Large intestine (tissue), 3 donors: ENCODE measurements at regions not wholly inside any gene's neighbourhood (a gene's known extent, or its start where the extent isn't known, plus 50 kb on each side); places are given as distances from the start of the nearest gene placed in this dataset.
"Not testable (repeated sequence)": the region's sequence is repeated elsewhere in the genome, so short reads cannot be mapped to it uniquely, and the experiment has no call there.

ENCODE experiments used
- DNase-seq, 2 donors: peaks; one replicate each; pipeline versions ENCODE4 v3.0.0 to v3.0.0-alpha.2; 2013
- H3K27ac ChIP-seq: one replicate; pipeline ENCODE4 v1.5.1; 2013; ENCODE audit warnings: low read length
- H3K27me3 ChIP-seq: 2 replicates; pipeline ENCODE4 v1.6.1; 2013; ENCODE audit warnings: low read length; ENCODE audit not compliant: control insufficient read depth, insufficient read depth
- H3K36me3 ChIP-seq: 2 replicates; pipeline ENCODE4 v1.6.1; 2013; ENCODE audit warnings: low read length; ENCODE audit not compliant: control insufficient read depth, insufficient read depth
- H3K4me1 ChIP-seq: one replicate; pipeline ENCODE4 v1.6.1; 2013; ENCODE audit warnings: low read length; ENCODE audit not compliant: control insufficient read depth, insufficient read depth
- H3K4me3 ChIP-seq: one replicate; pipeline ENCODE4 v1.5.1; 2013; ENCODE audit warnings: low read length
- H3K9me3 ChIP-seq: one replicate; pipeline ENCODE4 v1.6.1; 2013; ENCODE audit warnings: mild to moderate bottlenecking, low read depth, low read length, moderate library complexity; ENCODE audit not compliant: control insufficient read depth
- WGBS: methylation state at CpG from one replicate; pipeline ENCODE4 v1.1.5; 2013; ENCODE audit warnings: low lambda C conversion rate; ENCODE audit not compliant: insufficient coverage; 5-methylcytosine and 5-hydroxymethylcytosine counted together

DNA sequence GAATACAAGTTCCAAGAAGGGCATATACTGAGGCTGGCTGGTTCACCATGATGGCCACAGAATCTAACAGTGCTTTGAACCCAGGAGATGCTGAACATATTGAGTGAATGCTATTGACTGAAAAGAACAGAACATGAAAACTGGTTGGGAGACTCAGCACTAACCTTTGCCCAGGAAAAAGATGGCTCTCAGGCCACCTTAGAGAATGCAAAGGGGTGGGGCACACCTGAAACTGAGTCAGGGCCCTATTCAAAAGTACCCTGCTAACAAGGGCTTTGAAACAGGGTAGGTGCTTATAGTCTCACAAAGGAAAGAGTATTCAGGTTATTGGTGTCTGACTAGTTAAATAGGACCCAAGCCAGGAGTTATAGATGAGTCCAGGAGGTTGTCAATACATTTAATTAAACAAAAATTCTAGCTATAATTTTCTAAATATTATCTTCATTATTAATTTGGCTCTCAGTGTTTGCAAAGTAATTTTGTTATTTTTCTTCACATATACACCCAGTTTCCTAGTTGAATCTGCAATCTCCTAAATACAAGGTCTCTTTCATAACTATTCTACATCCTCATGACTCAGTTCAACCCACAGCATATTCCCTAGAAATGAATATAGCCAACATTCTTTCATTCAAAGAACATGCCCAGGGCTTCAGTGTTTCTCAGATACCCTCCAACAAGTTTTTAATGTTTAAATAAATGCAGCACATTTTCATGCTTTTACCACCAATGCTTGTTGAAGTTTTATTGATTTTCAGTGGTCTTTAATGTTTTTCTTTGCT is 144.2 kb upstream of the RAPGEF2 start:
- H3K27ac ChIP-seq: no peak overlapping the region
- no peak for DNase-seq
- H3K36me3 ChIP-seq: no peaks in the 10 kb centered on the region
- H3K9me3 ChIP-seq: no peaks in the 10 kb centered on the region
- no peaks in the 10 kb centered on the region for H3K27me3 ChIP-seq
- H3K4me3 ChIP-seq: no peak overlapping the region
- peaks cover under 1% of the 10 kb centered on the region for H3K4me1 ChIP-seq

DNA sequence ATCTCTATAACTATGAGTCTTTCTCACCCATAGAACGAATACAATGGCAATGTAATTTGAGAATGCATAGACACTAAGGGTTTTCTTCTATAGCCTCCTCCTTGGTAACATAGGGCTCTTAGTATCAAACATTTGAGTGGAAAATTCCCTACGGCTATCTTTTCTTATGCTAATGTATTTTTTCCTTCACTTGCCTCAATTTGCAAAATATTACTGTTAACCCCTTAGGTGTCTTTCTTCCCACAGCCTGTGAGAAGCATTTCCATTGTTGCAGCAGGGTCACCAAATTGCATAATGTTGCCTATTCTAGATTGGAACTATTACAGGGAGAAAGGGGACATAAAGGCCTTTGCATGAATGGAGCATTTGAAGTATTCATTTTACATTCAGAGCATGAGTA is 140.5 kb upstream of the RAPGEF2 start:
- no peak for DNase-seq
- 67% methylated on average over 1 of the region's 2 CpGs for WGBS
- Histone ChIP-seq H3K4me3 (no peak overlapping the region), H3K27me3 (no peaks in the 10 kb centered on the region), H3K27ac (no peak overlapping the region), H3K9me3 (no peaks in the 10 kb centered on the region), H3K36me3 (no peaks in the 10 kb centered on the region), H3K4me1 (no peaks in the 10 kb centered on the region)

DNA sequence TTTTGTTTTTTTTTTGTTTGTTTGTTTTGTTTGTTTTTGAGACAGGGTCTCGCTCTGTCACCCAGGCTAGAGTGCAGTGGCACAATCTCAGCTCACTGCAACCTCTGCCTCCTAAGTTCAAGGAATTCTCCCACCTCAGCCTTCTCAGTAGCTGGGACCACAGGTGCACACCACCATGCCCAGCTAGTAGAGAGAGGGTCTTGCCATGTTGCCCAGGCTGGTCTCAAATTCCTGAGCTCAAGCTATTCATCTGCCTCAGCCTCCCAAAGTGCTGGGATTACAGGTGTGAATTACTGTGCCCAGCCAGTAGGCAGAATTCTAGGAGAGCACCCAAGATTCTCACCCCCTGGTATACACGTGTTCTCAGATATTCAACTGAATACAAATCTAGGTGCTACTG is 139.6 kb upstream of the RAPGEF2 start:
- H3K9me3 ChIP-seq, DNase-seq, H3K4me3 ChIP-seq, H3K27ac ChIP-seq, H3K27me3 ChIP-seq, H3K4me1 ChIP-seq, H3K36me3 ChIP-seq: not testable (repeated sequence)
- no CpG with 5 or more reads among the region's 2 CpGs for WGBS

DNA sequence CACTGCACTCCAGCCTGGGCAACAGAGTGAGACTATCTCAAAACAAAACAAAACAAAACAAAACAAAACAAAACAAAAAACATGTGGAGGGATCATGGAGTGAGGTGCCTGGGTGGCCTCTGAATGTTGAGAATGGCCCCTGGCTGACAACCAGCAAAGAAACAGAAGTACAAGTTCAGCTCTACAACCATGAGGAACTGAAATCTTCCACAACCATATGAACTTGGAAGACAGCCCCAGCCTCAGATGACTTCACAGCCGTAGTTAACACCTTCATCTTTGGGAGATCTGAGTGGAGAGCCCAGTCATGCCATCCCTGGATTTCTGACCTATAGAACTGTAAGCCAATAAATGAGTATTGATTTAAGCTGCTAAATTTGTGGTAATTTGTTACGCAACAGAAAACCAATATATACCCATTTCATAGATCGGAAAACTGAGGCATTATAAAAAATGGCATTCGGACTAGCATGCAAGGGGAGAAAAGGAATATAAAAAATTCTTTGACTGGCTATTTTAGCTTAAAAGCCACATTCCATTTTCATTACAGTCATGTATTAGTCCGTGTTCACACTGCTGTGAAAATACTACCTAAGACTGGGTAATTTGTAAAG is 138.7 kb upstream of the RAPGEF2 start:
- no peak overlapping the region for H3K27ac ChIP-seq
- H3K36me3 ChIP-seq: no peaks in the 10 kb centered on the region
- 100% methylated on average over 3 of the region's 5 CpGs for WGBS
- H3K4me3 ChIP-seq: no peak overlapping the region
- no peak for DNase-seq
- no peaks in the 10 kb centered on the region for H3K9me3 ChIP-seq
- H3K27me3 ChIP-seq: no peaks in the 10 kb centered on the region
- H3K4me1 ChIP-seq: no peaks in the 10 kb centered on the region

DNA sequence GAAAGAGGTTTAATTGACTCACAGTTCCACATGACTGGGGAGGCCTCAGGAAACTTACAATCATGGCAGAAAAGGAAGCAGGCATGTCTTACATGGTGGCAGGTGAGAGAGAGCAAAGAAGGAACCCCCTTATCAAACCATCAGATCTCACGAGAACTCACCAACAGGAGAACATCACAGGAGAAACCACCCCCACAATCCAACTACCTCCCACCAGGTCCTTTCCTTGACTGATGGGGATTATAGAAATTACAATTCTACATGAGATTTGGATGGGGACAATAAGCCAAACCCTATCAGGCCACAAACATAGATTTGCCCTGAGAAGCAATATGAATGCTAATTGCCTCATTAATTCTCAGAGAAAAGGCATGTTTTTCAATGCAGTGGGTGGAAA is 138.2 kb upstream of the RAPGEF2 start:
- no CpG with 5 or more reads among the region's 1 CpG for WGBS
- no peaks in the 10 kb centered on the region for H3K36me3 ChIP-seq

DNA sequence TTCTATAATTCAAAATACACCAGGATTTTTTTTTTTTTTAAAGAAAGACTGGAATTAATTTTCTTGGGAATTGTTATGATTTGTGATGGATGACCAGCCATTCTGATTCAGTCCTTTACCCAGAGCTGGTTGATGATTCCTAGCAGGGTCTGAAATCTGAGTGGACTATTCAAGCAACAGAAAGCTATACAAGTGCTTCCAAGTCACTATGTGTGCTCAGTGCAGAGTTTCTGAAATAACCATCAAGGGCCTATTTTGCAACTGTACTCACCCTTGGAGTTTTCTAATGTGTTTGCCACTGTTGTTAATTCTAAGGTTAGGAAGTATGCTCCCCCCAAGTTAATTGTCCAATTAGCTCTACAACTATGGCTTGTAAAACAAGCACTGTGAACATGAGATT is 137.7 kb upstream of the RAPGEF2 start:
- no peaks in the 10 kb centered on the region for H3K27me3 ChIP-seq
- no peak overlapping the region for H3K4me3 ChIP-seq
- no peaks in the 10 kb centered on the region for H3K4me1 ChIP-seq
- no peak for DNase-seq
- no peaks in the 10 kb centered on the region for H3K36me3 ChIP-seq
- H3K27ac ChIP-seq: no peak overlapping the region
- H3K9me3 ChIP-seq: no peaks in the 10 kb centered on the region

More for the DNA sequence above, 138.2 kb upstream of the RAPGEF2 start:
- Histone ChIP-seq H3K4me3 (no peak overlapping the region), H3K9me3 (no peaks in the 10 kb centered on the region), H3K4me1 (no peaks in the 10 kb centered on the region), H3K27ac (no peak overlapping the region), H3K27me3 (no peaks in the 10 kb centered on the region)
- DNase-seq: no peak

DNA sequence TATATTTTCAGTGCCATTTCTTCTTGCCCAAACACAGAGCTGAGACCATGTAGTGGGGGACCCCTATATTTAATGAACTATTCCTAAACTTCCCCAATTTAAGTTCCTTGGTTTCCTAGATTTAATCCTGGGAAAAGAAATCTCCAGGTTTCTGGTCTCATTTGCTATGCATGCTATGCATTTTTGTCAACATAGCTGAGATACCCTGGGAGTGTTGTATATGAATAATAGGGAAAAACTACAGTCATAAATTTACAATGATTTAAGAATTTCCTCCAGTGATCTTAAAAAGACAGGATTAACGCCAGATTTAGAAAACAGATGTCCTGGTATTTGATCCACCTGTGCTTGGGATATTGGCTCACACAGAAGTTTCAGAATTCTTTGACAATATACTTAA is 136.8 kb upstream of the RAPGEF2 start:
- Histone ChIP-seq H3K4me3 (no peak overlapping the region), H3K27ac (no peak overlapping the region), H3K36me3 (no peaks in the 10 kb centered on the region), H3K9me3 (no peaks in the 10 kb centered on the region), H3K4me1 (no peaks in the 10 kb centered on the region), H3K27me3 (no peaks in the 10 kb centered on the region)
- WGBS: 100% methylated on average over 1 of the region's 1 CpG
- no peak for DNase-seq

DNA sequence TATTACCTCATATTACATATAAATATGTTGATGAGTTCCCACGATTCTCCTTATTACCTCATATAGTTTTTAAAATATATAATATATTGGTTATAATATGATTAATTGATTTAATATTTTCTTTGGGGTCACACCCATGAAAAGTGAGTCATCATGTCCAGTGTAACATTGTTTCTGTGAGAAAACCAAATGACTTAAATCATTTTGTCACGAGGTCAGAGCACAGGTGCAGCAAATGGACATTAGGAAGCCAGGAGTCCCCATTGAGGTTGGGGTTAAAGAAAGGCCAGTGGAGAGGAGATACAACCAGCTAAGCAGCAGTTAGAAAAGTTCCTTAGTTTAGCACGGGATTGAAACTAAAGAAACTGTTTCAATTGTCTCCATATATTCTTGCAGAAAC is 133.9 kb upstream of the RAPGEF2 start:
- Histone ChIP-seq H3K4me3 (no peak overlapping the region), H3K27ac (no peak overlapping the region), H3K9me3 (no peaks in the 10 kb centered on the region), H3K36me3 (no peaks in the 10 kb centered on the region), H3K27me3 (no peaks in the 10 kb centered on the region), H3K4me1 (no peaks in the 10 kb centered on the region)
- no CpG with 5 or more reads among the region's 3 CpGs for WGBS
- DNase-seq: no peak

DNA sequence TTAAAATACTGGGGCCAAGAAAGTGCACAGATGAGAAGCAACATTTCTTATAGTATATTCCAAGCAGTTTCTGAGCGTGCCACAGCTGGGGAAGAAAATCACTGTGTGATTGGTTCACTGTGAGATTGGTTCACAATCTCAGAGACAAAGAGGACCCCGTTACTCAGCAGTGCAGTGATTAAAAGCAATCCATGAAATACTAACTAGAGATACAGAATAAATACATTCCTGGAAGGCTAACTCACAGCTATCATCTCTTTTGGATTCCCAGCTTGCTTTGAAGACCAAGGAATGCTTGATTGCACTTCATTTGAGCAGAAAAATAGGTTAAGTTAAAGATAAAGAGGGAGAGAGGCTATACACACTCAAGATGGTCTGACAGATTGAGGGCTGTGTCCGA is 132.1 kb upstream of the RAPGEF2 start:
- Histone ChIP-seq H3K36me3 (no peaks in the 10 kb centered on the region), H3K4me1 (no peaks in the 10 kb centered on the region), H3K27ac (no peak overlapping the region), H3K9me3 (no peaks in the 10 kb centered on the region), H3K4me3 (no peak overlapping the region), H3K27me3 (no peaks in the 10 kb centered on the region)
- no CpG with 5 or more reads among the region's 3 CpGs for WGBS
- no peak for DNase-seq

DNA sequence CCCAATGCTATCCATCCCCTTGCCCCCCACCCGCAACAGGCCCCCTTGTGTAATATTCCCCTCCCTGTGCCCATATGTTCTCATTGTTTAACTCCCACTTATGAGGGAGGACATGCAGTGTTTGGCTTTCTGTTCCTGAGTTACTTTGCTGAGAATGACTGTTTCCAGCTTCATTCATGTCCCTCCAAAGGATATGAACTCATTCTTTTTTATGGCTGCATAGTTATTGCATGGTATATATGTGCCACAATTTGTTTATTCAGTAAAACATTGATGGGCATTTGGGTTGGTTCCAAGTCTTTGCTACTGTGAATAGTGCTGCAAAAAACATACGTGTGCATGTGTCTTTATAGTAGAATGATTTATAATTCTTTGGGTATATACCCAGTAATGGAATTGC is 128.4 kb upstream of the RAPGEF2 start:
- H3K27ac ChIP-seq, H3K36me3 ChIP-seq, H3K9me3 ChIP-seq, H3K4me3 ChIP-seq, DNase-seq, H3K27me3 ChIP-seq, H3K4me1 ChIP-seq: not testable (repeated sequence)
- no CpG with 5 or more reads among the region's 2 CpGs for WGBS

DNA sequence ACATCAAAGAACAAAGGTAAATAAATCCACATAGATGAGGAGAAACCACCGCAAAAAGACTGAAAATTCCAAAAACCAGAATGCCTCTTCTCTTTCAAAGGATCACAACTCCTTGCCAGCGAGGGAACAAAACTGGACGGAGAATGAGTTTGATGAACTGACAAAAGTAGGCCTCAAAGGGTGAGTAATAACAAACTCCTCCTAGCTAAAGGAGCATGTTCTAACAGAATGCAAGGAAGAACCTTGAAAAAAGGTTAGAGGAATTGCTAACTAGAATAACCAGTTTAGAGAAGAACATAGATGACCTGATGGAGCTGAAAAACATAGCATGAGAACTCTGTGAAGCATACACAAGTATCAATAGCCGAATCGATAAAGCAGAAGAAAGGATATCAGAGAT is 122.2 kb upstream of the RAPGEF2 start:
- H3K4me3 ChIP-seq, H3K4me1 ChIP-seq, H3K27me3 ChIP-seq, DNase-seq, H3K9me3 ChIP-seq, H3K27ac ChIP-seq, H3K36me3 ChIP-seq: not testable (repeated sequence)
- WGBS: 96% methylated on average over 3 of the region's 5 CpGs
